ENCODE measurements at regions not wholly inside any gene's neighbourhood (a gene's known extent, or its start where the extent isn't known, plus 50 kb on each side); places are given as distances from the start of the nearest gene placed in this dataset.
"Not testable (repeated sequence)": the region's sequence is repeated elsewhere in the genome, so short reads cannot be mapped to it uniquely, and the experiment has no call there.

- H3K79me2 ChIP-seq (ENCODE audit: control insufficient read depth, low read length), result no peaks in the 10 kb centered on the region
- H3K4me1 ChIP-seq (ENCODE audit: control insufficient read depth, low read length), result no peaks in the 10 kb centered on the region
- H3K36me3 ChIP-seq (ENCODE audit: control insufficient read depth, low read length), result no peaks in the 10 kb centered on the region
- no peak overlapping the region for H3K27ac ChIP-seq (ENCODE audit: low read depth, low read length)
- H3K4me2 ChIP-seq (ENCODE audit: low read length), result no peak overlapping the region
- H3K27me3 ChIP-seq (ENCODE audit: control insufficient read depth, low read length), result no peaks in the 10 kb centered on the region
- H3K9me2 ChIP-seq (replicated peaks; ENCODE audit: control insufficient read depth, low read length), result no peaks in the 10 kb centered on the region
- no peak overlapping the region for H3K4me3 ChIP-seq (ENCODE audit: low read length)
- TF ChIP-seq CTCF (IDR thresholded peaks at IDR 0.05; ENCODE audit: low read depth, low read length, poor library complexity, severe bottlenecking), result no peak
- no peak for TF ChIP-seq EZH2phosphoT487 (IDR thresholded peaks at IDR 0.05; ENCODE audit: borderline replicate concordance, low read length)
- H4K20me1 ChIP-seq (ENCODE audit: control insufficient read depth, insufficient read depth, low read depth, low read length), result no peaks in the 10 kb centered on the region
- no peaks in the 10 kb centered on the region for H3K9me3 ChIP-seq (ENCODE audit: control insufficient read depth, insufficient read depth, low read length)
- H3F3A ChIP-seq (ENCODE audit: control insufficient read depth, insufficient read depth), result no peaks in the 10 kb centered on the region
Observed at GRCh38 chr2:88933980-88934379, 242.5 kb downstream of the RPIA start.

DNA sequence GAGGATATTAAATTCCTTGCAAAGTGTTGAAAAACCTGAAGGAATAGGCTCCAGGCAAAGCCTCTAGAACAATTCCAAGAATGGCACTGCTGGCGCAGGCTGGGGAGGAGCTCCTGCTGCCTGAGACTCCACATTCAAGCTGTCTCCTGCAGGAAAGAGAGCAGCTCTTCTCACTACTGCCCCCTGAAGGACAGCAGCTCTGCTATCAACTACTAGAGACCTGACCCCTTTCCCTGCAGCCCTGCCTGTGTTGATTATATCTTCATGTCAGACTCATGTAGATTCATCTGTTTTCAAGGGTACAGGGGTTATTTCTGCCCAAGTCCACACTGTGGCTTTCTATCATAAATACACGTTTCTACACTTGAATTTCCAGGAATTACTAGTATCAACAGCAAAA is 249.7 kb downstream of the RPIA start:
- not testable (repeated sequence) for H3K27ac ChIP-seq (ENCODE audit: low read depth, low read length)

GRCh38 chr2:88942798-88943197 is 251.3 kb downstream of the RPIA start:
- Histone ChIP-seq H3K27ac (ENCODE audit: low read depth, low read length) (no peak overlapping the region), H3K9me3 (ENCODE audit: control insufficient read depth, insufficient read depth, low read length) (no peaks in the 10 kb centered on the region), H4K20me1 (ENCODE audit: control insufficient read depth, insufficient read depth, low read depth, low read length) (no peaks in the 10 kb centered on the region), H3K4me2 (ENCODE audit: low read length) (no peak overlapping the region), H3K79me2 (ENCODE audit: control insufficient read depth, low read length) (no peaks in the 10 kb centered on the region), H3K36me3 (ENCODE audit: control insufficient read depth, low read length) (no peaks in the 10 kb centered on the region), H3K9me2 (replicated peaks; ENCODE audit: control insufficient read depth, low read length) (no peaks in the 10 kb centered on the region), H3K4me1 (ENCODE audit: control insufficient read depth, low read length) (no peaks in the 10 kb centered on the region), H3F3A (ENCODE audit: control insufficient read depth, insufficient read depth) (no peaks in the 10 kb centered on the region), H3K4me3 (ENCODE audit: low read length) (no peak overlapping the region), H3K27me3 (ENCODE audit: control insufficient read depth, low read length) (no peaks in the 10 kb centered on the region)
- TF ChIP-seq CTCF (IDR thresholded peaks at IDR 0.05; ENCODE audit: low read depth, low read length, poor library complexity, severe bottlenecking) (no peak), EZH2phosphoT487 (IDR thresholded peaks at IDR 0.05; ENCODE audit: borderline replicate concordance, low read length) (no peak)

More for the DNA sequence above, 249.7 kb downstream of the RPIA start:
- H3K4me2 ChIP-seq (ENCODE audit: low read length); H3K9me2 ChIP-seq (replicated peaks; ENCODE audit: control insufficient read depth, low read length); H3K4me1 ChIP-seq (ENCODE audit: control insufficient read depth, low read length); H3K9me3 ChIP-seq (ENCODE audit: control insufficient read depth, insufficient read depth, low read length); H3F3A ChIP-seq (ENCODE audit: control insufficient read depth, insufficient read depth); H4K20me1 ChIP-seq (ENCODE audit: control insufficient read depth, insufficient read depth, low read depth, low read length); H3K27me3 ChIP-seq (ENCODE audit: control insufficient read depth, low read length); H3K36me3 ChIP-seq (ENCODE audit: control insufficient read depth, low read length); H3K79me2 ChIP-seq (ENCODE audit: control insufficient read depth, low read length); H3K4me3 ChIP-seq (ENCODE audit: low read length): not testable (repeated sequence)

DNA sequence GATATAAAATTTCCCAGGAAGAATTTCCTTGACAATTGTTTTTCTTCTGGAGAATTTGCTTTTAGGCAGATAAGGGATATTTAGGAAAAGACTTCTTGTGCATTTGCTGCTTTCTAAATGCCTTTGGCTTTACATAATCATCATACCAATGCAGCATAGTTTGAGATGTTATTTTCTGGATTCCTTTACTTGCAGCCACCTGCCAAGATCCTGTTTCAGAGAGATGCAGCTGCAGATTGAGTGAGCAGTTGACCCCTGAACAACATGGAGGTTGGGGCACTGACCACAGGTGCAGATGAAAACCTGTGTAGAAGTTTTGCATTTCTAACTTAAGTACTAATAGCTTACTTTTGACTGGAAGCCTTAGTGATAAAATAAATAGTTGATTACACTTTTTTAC is 257.9 kb downstream of the RPIA start:
- no peak overlapping the region for H3K27ac ChIP-seq (ENCODE audit: low read depth, low read length)
- H3K4me2 ChIP-seq (ENCODE audit: low read length), result no peak overlapping the region
- no peaks in the 10 kb centered on the region for H3K9me2 ChIP-seq (replicated peaks; ENCODE audit: control insufficient read depth, low read length)
- H4K20me1 ChIP-seq (ENCODE audit: control insufficient read depth, insufficient read depth, low read depth, low read length), result no peaks in the 10 kb centered on the region
- no peaks in the 10 kb centered on the region for H3F3A ChIP-seq (ENCODE audit: control insufficient read depth, insufficient read depth)
- TF ChIP-seq CTCF (IDR thresholded peaks at IDR 0.05; ENCODE audit: low read depth, low read length, poor library complexity, severe bottlenecking) (no peak), EZH2phosphoT487 (IDR thresholded peaks at IDR 0.05; ENCODE audit: borderline replicate concordance, low read length) (no peak)
- no peak overlapping the region for H3K4me3 ChIP-seq (ENCODE audit: low read length)
- no peaks in the 10 kb centered on the region for H3K4me1 ChIP-seq (ENCODE audit: control insufficient read depth, low read length)
- H3K9me3 ChIP-seq (ENCODE audit: control insufficient read depth, insufficient read depth, low read length), result no peaks in the 10 kb centered on the region
- no peaks in the 10 kb centered on the region for H3K79me2 ChIP-seq (ENCODE audit: control insufficient read depth, low read length)
- no peaks in the 10 kb centered on the region for H3K27me3 ChIP-seq (ENCODE audit: control insufficient read depth, low read length)
- no peaks in the 10 kb centered on the region for H3K36me3 ChIP-seq (ENCODE audit: control insufficient read depth, low read length)

All from DOHH2 (cell line).